Mesenchymal stem cell (in vitro differentiated cells and primary cell): ENCODE measurements at regions not wholly inside any gene's neighbourhood (a gene's known extent, or its start where the extent isn't known, plus 50 kb on each side); places are given as distances from the start of the nearest gene placed in this dataset.

Experiments
- DNase-seq: peaks from one replicate; pipeline ENCODE4 v3.0.0-alpha.2; 2013
- H2AFZ ChIP-seq: one replicate; pipeline ENCODE4 v1.6.1; 2013; ENCODE audit warnings: low read depth, mild to moderate bottlenecking, control low read depth, inconsistent platforms, low read length, moderate library complexity
- H2AK5ac ChIP-seq: 2 replicates; pipeline ENCODE4 v1.6.1; 2013; ENCODE audit warnings: low read length, moderate library complexity, mild to moderate bottlenecking, inconsistent platforms; ENCODE audit not compliant: severe bottlenecking
- H2BK120ac ChIP-seq: one replicate; pipeline ENCODE4 v1.6.1; 2013; ENCODE audit warnings: low read depth, mild to moderate bottlenecking, inconsistent platforms, low read length, moderate library complexity
- H2BK12ac ChIP-seq, 2 experiments: one replicate each; pipeline ENCODE4 v1.6.1; 2013; ENCODE audit warnings: inconsistent platforms in 2 of 2, low read length in 2 of 2, mild to moderate bottlenecking in 2 of 2, moderate library complexity in 2 of 2, control low read depth in 1 of 2
- H2BK15ac ChIP-seq: one replicate; pipeline ENCODE4 v1.6.1; 2013; ENCODE audit warnings: mild to moderate bottlenecking, low read depth, inconsistent platforms; ENCODE audit not compliant: poor library complexity, severe bottlenecking
- H2BK5ac ChIP-seq: 2 replicates; pipeline ENCODE4 v1.6.1; 2013; ENCODE audit warnings: low read depth, mild to moderate bottlenecking, low read length, control low read depth, inconsistent platforms; ENCODE audit not compliant: poor library complexity, severe bottlenecking
- H3K14ac ChIP-seq, 2 experiments: one replicate each; pipeline ENCODE4 v1.6.1; 2013; ENCODE audit warnings: inconsistent platforms in 2 of 2, low read length in 2 of 2, control low read depth in 1 of 2, mild to moderate bottlenecking in 1 of 2, moderate library complexity in 1 of 2
- H3K18ac ChIP-seq, 2 experiments: one replicate each; pipeline ENCODE4 v1.6.1; 2013; ENCODE audit warnings: inconsistent platforms in 2 of 2, low read length in 2 of 2, control low read depth in 1 of 2, low read depth in 1 of 2, mild to moderate bottlenecking in 1 of 2
- H3K23ac ChIP-seq, 2 experiments: one replicate each; pipeline ENCODE4 v1.6.1; 2013; ENCODE audit warnings: inconsistent platforms in 2 of 2, low read length in 2 of 2, mild to moderate bottlenecking in 2 of 2, moderate library complexity in 2 of 2, control low read depth in 1 of 2
- H3K27ac ChIP-seq: 2 replicates; pipeline ENCODE4 v1.5.1; 2013; ENCODE audit warnings: mild to moderate bottlenecking, moderate library complexity, low read length, control low read depth, inconsistent platforms; ENCODE audit not compliant: poor library complexity, severe bottlenecking
- H3K27me3 ChIP-seq, 2 experiments: 2 replicates each; pipeline versions ENCODE4 v1.6.1 to v1.7.0; 2013; ENCODE audit warnings: low read length in 2 of 2, mild to moderate bottlenecking in 2 of 2, moderate library complexity in 2 of 2, control low read depth in 1 of 2, inconsistent platforms in 1 of 2; ENCODE audit not compliant: control insufficient read depth in 1 of 2, insufficient read depth in 1 of 2
- H3K36me3 ChIP-seq, 2 experiments: 2 replicates each; pipeline versions ENCODE4 v1.6.1 to v1.7.0; 2013; ENCODE audit warnings: low read length in 2 of 2, control low read depth in 1 of 2, inconsistent platforms in 1 of 2, low read depth in 1 of 2, mild to moderate bottlenecking in 1 of 2; ENCODE audit not compliant: insufficient read depth in 2 of 2, control insufficient read depth in 1 of 2
- H3K4ac ChIP-seq, 2 experiments: one replicate each; pipeline ENCODE4 v1.6.1; 2013; ENCODE audit warnings: inconsistent platforms in 2 of 2, low read length in 2 of 2, mild to moderate bottlenecking in 2 of 2, moderate library complexity in 2 of 2, control low read depth in 1 of 2, low read depth in 1 of 2
- H3K4me1 ChIP-seq: 2 replicates; pipeline ENCODE4 v1.6.1; 2013; ENCODE audit warnings: low read depth, low read length, control low read depth; ENCODE audit not compliant: control insufficient read depth, insufficient read depth
- H3K4me2 ChIP-seq: 2 replicates; pipeline ENCODE4 v1.6.1; 2013; ENCODE audit warnings: low read length, mild to moderate bottlenecking, inconsistent platforms; ENCODE audit not compliant: poor library complexity, severe bottlenecking
- H3K4me3 ChIP-seq, 2 experiments: 2 replicates each; pipeline versions ENCODE4 v1.5.1 to v1.7.0; 2013; ENCODE audit warnings: low read length in 2 of 2, mild to moderate bottlenecking in 2 of 2, control low read depth in 1 of 2, low read depth in 1 of 2; ENCODE audit not compliant: insufficient read depth in 1 of 2
- H3K79me1 ChIP-seq: replicated peaks from 2 replicates; pipeline ENCODE4 v1.6.1; 2013; ENCODE audit warnings: mild to moderate bottlenecking, control low read depth, low read length, inconsistent platforms; ENCODE audit not compliant: poor library complexity, severe bottlenecking
- H3K9ac ChIP-seq: 2 replicates; pipeline ENCODE4 v1.7.0; 2013; ENCODE audit warnings: mild to moderate bottlenecking, low read length, moderate library complexity
- H3K9me3 ChIP-seq: 2 replicates; pipeline ENCODE4 v1.7.0; 2013; ENCODE audit warnings: mild to moderate bottlenecking, low read length; ENCODE audit not compliant: control insufficient read depth
- H4K8ac ChIP-seq: one replicate; pipeline ENCODE4 v1.6.1; 2013; ENCODE audit warnings: inconsistent platforms, mild to moderate bottlenecking, low read length, moderate library complexity
- H4K91ac ChIP-seq: one replicate; pipeline ENCODE4 v1.6.1; 2013; ENCODE audit warnings: mild to moderate bottlenecking, low read length, inconsistent platforms
- WGBS: methylation state at CpG from one replicate; pipeline ENCODE4 v1.1.7; 2013; ENCODE audit warnings: mixed read lengths; 5-methylcytosine and 5-hydroxymethylcytosine counted together

DNA sequence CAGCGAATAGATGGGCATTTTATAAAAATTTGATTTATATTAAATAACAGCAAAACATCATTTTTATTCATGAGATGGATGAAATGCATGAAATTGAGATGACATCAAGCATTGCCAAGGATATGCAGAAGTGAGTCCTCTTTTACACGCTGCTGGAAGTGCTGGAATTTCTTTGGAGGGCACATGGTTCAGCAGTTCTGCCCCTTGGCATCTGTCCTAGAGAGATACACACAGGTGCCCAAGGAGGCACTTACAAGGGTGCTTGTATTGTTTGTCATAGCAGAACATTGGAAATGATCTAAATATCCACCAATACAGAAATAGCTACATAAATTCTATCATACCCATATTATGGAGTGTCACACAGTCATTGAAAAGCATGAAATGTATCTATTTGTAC lies 441.1 kb upstream of the TMPO start:
- no peaks in the 10 kb centered on the region for H3K9me3 ChIP-seq
- H3K27me3 ChIP-seq, result no peaks in the 10 kb centered on the region
- no peak overlapping the region for H3K18ac ChIP-seq
- WGBS, result 59% methylated on average over 1 of the region's 2 CpGs
- no peaks in the 10 kb centered on the region for H3K79me1 ChIP-seq
- no peak overlapping the region for H4K91ac ChIP-seq
- no peak overlapping the region for H3K4ac ChIP-seq
- H3K4me2 ChIP-seq, result no peak overlapping the region
- DNase-seq, result no peak
- no peak overlapping the region for H2AFZ ChIP-seq
- H2BK12ac ChIP-seq, result no peak overlapping the region
- no peak overlapping the region for H3K27ac ChIP-seq
- H4K8ac ChIP-seq, result no peak overlapping the region
- no peak overlapping the region for H3K23ac ChIP-seq
- H2BK5ac ChIP-seq, result no peak overlapping the region
- no peak overlapping the region for H2AK5ac ChIP-seq
- no peak overlapping the region for H3K4me3 ChIP-seq
- no peak overlapping the region for H2BK15ac ChIP-seq
- no peak overlapping the region for H3K14ac ChIP-seq
- no peak overlapping the region for H3K9ac ChIP-seq
- no peaks in the 10 kb centered on the region for H3K36me3 ChIP-seq
- no peaks in the 10 kb centered on the region for H3K4me1 ChIP-seq
- H2BK120ac ChIP-seq, result no peak overlapping the region

DNA sequence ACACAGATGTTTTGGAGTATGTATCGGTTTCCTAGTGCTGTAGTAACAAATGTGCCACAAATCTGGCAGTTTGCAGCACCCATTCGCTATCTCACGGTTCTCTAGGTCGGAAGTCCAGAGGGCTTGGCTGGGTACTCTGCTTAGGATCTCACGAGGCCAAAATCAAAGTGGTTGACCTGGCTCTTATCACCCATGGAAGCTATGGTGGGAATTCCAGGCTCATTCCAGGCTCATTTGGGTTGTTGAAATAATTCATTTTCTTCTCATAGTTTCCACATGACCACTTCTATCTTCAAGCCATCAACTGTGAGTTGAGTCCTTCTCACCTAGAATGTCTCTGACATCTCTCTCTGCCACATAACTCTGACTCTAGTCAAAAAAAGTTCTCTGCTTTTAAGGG lies 431.0 kb upstream of the TMPO start:
- Histone ChIP-seq H3K9ac (no peak overlapping the region), H3K18ac (no peak overlapping the region), H3K4ac (no peak overlapping the region), H2BK15ac (no peak overlapping the region), H2AFZ (no peak overlapping the region), H3K36me3 (no peaks in the 10 kb centered on the region), H3K79me1 (no peaks in the 10 kb centered on the region), H2AK5ac (no peak overlapping the region), H2BK5ac (no peak overlapping the region), H3K4me2 (no peak overlapping the region), H3K9me3 (no peaks in the 10 kb centered on the region), H3K4me3 (no peak overlapping the region), H2BK12ac (no peak overlapping the region), H4K91ac (no peak overlapping the region), H3K27me3 (no peaks in the 10 kb centered on the region), H3K14ac (no peak overlapping the region), H4K8ac (no peak overlapping the region), H3K27ac (no peak overlapping the region), H2BK120ac (no peak overlapping the region), H3K4me1 (no peaks in the 10 kb centered on the region), H3K23ac (no peak overlapping the region)
- DNase-seq, result no peak
- 64% methylated on average over 5 of the region's 5 CpGs for WGBS

DNA sequence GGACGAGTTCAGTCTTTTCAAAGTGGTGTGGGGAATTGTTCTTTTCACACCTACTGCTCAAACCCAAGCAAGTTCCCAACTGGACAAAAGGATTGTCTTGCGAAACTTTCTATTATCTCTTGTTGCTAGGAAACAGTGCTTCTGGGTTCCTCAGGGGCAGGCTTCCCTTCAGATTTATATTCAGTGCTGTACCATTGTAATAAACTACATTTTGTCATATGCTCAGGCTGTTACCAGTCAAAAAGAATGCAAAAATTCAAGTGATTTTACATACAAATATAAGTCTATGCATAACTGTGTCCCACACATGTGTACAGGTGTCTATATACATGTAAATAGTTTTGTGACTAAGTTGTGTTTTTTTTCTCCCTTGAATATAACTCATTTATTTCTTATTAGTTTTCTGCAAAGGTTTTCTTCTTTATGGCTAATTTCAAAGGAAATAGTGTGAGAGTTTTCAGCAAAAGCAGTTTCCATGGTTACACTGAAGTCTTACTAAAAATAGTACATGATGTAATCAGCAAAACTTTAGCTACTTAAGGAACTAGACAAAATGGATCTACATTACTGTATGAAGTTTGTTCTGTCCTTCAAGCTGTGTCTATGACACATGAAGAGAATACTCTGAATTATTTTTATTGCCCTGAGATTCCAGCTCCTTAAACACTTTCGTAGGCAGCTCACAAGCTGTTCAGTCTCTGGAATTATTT lies 430.2 kb upstream of the TMPO start:
- Histone ChIP-seq H3K36me3 (no peaks in the 10 kb centered on the region), H3K79me1 (no peaks in the 10 kb centered on the region), H2AFZ (no peak overlapping the region), H4K91ac (no peak overlapping the region), H3K4me2 (no peak overlapping the region), H2BK12ac (no peak overlapping the region), H3K14ac (no peak overlapping the region), H3K18ac (no peak overlapping the region), H3K9ac (no peak overlapping the region), H3K27ac (no peak overlapping the region), H3K4ac (no peak overlapping the region), H2BK120ac (no peak overlapping the region), H3K9me3 (no peaks in the 10 kb centered on the region), H3K4me1 (no peaks in the 10 kb centered on the region), H2AK5ac (no peak overlapping the region), H3K27me3 (no peaks in the 10 kb centered on the region), H2BK15ac (no peak overlapping the region), H3K4me3 (no peak overlapping the region), H4K8ac (no peak overlapping the region), H3K23ac (no peak overlapping the region), H2BK5ac (no peak overlapping the region)
- WGBS, result 43% methylated on average over 3 of the region's 3 CpGs
- DNase-seq, result peak; percentile 31

DNA sequence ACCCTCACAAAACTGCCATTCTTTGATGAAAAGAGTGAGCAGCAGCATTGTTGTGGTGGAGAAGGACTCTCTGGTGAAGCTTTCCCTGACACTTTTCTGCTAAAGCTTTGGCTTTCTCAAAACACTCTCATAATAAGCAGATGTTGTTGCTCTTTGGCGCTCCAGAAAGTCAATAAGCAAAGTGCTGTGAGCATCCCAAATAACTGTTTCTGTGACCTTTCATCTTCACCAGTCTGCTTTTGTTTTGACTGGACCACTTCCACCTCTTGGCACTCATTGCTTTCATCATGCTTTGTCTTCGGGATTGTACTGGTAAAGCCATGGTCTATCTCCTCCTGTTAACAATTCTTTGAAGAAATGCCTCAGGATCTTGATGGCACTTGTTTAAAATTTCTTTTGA lies 424.7 kb upstream of the TMPO start:
- Histone ChIP-seq H3K9ac (no peak overlapping the region), H2AK5ac (no peak overlapping the region), H3K4ac (no peak overlapping the region), H4K8ac (no peak overlapping the region), H3K9me3 (peaks cover 2% of the 10 kb centered on the region), H3K4me1 (no peaks in the 10 kb centered on the region), H3K14ac (no peak overlapping the region), H2BK5ac (no peak overlapping the region), H3K18ac (no peak overlapping the region), H3K27ac (no peak overlapping the region), H2BK120ac (no peak overlapping the region), H2AFZ (no peak overlapping the region), H3K27me3 (no peaks in the 10 kb centered on the region), H3K4me3 (no peak overlapping the region), H2BK12ac (no peak overlapping the region), H4K91ac (no peak overlapping the region), H3K36me3 (no peaks in the 10 kb centered on the region), H3K4me2 (no peak overlapping the region), H3K79me1 (no peaks in the 10 kb centered on the region), H2BK15ac (no peak overlapping the region), H3K23ac (no peak overlapping the region)
- no peak for DNase-seq
- WGBS, result 96% methylated on average over 2 of the region's 2 CpGs
